HG03045 (cell line): ENCODE measurements at regions not wholly inside any gene's neighbourhood (a gene's known extent, or its start where the extent isn't known, plus 50 kb on each side); places are given as distances from the start of the nearest gene placed in this dataset.
A peak's percentile ranks its signal among the peaks of the same experiment; 100 is the strongest.
"Not testable (repeated sequence)": the region's sequence is repeated elsewhere in the genome, so short reads cannot be mapped to it uniquely, and the experiment has no call there.

ENCODE experiments used
- ATAC-seq: cut with Tn5 transposase; IDR thresholded peaks from one replicate; pipeline ENCODE4 v1.9.1; 2021; ENCODE audit warnings: mild to moderate bottlenecking, moderate library complexity; ENCODE audit not compliant: unreplicated experiment

DNA sequence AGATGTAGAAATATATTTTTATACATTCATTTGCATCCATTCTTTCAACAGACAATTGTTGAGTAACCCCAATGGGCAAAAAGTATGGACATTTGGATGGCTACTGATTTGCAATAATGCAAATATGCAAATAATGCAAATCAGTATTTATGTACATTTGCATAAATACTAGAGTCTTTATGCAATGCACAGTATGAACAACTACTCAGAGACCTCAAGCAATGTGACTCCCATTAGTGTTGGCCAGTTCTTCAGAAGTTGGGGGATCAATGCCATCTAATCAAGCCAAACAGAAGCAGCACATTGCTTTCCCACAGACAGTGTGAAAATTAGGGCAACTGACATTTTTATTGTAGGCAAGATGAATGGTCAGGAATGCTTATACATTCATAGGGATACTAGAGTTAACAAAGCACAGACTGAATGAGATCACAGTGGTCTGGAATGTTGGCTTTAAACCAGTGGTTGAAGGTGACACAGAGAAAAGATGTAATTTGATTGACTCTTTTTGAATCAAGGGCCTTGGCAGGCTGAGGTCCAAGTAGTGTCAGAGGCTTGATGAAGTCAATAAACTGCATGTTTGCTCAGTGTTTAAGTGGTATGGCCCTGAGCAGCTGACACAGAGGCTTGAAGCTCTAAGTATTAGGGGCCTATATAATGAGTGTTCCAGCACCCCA lies 256.6 kb downstream of the CTH start:
- ATAC-seq, result no peak

DNA sequence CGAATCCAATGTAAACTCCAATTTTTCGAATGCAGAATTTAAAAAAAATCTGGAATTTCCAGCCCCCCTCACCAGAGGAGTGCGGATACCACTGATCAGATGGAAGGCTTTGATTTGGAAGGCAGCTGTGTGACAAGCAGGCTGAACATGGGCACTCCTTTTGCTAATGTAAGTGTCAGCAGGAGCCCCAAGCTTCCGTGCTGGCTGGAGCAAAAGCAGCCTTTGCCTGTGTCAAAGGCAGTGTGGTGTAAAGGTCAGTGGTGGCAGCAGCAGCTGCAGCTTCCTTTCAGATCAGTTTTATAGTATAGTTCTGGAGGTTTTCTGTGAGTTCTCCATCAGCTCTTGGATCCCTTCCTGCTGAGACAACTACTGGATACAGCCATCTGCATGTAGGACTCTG lies 259.9 kb downstream of the CTH start:
- ATAC-seq, result no peak

DNA sequence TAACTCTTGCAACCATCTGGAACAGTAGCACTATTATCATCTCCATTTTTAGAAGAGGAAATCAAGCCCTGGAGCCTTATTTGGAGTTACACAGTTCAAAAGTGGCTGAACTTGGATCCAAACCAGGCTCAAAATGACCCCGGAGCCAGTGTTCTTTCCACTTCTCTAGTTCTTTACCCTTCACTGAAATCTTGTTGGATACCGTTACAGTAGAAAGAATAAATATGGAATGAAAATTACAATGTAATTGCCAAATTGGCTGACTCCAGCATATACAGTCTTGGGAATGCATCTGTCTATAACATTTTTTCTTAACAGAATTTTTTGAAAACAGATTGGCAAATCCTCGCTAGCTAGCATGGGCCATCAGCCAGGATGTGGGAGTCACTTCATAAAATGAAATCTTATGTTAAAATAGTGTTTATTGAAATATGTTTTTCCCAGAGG lies 261.4 kb downstream of the CTH start:
- ATAC-seq, result no peak

DNA sequence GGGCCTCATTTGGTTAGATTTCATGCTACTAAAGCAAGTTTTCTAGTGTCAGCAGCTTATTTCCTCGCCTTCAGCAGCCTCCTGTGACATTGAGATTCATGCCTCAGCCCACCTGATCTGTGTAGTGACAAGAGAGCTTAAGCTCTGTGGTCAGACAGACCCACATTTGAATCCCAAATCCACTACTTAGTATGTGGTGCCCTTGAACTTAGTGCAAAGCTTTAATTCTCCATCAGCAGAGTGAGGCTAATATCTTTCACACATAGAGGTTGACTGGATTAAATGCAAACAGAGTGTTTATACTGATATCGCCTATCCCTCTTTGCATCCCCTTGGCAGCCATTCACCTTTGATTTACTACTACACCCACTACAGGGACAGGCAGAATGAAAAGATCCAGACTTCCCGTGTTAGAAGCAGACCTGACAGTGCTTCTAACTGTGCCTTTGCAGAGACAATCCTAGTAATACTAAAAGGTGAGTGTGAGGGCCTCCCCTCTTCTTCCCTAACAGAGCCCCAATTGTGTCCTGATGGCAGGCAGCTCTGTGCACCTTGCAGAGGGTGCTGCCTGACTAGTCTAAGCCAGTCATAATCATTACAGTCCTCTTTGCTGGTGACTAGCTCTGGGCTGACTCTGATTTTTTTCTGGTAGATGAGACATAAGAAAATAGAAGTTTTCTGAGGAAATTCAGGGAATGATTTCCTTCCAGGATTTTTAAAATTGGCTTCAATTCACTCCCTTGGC lies 264.0 kb downstream of the CTH start:
- ATAC-seq, result no peak

DNA sequence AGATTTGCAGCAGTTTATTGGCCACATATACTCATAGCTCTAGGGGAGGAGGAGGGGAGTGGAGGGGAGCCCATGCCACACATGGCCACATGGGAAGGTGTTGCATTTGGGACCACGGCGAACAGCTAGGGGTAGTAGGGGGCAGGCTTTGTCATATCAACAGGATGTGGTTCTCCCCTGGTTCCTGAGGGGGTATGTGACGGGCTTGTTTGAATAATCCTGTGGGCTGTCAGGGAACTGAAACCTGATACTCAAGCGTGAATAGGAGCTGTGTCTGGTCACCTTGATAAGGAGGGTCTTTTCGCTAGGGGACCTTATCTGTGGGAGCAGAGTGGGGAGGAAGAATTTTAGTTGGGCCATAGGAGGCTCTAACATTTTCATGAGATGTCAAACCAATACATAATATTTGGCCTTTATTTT lies 264.7 kb downstream of the CTH start:
- ATAC-seq, result peak; percentile 53

DNA sequence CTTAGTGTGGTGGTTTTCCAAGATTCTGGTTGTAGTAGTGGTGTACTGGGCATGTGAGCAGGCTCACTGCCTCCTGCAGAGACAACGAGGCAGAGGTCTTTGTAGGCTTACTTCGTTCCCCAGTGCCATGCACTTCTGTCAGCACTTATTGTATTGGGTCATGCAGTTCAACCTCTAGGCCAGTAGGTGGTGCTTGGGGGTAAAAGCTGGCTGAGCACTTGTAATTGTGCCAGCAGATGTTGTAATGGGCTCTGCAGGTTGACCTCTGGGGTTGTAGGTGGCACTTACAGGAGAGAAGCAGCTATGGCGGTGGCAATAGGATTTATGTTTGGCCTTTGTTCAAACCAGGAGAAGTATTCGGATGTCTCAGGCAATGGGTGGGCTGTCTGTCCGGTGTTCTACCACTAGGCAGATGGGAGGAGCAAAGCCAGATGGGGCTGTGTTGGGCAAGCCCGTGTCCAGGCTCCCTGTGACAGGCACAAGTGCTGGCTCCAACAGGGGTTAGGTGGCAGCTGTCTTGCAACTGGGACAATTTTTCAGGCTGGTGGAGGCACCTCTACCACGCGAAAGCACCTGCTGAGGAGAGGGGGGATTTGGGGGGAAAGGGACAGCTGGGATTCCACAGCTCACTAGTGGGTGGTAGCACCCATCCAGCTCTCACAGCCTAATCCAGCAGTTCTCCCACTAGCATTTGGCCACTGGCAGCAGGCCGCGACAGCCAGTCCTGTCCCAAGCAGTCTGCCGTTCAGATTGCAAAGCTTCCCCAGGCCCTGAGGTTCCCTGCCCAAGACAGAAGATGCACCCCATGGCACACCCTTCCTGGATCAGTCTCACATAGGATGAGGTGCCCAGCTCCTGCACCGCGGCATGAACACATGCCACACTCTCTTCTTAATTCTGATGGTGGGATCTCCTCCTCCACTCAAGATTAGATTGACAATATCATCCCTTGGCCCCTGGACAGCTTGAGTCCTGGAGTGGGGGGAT lies 274.5 kb downstream of the CTH start:
- peak; percentile 99 for ATAC-seq

DNA sequence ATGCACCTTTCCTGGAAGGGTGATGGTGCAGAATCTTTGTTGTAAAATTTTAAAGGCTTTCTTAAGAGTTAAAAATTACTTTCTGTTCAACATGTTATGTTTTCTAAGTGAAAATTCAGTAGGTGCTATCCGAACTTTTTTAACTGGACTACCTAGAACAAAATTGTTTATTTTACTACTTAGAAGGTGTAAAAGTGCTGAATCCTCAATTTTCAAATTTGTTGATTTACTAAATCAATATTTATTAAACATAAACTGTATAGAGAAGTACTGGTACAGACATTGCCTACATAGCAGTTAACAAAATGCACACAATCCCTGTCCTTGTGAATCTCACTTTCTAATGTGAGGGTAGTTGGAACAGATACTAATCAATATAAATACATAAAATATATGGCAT lies 277.5 kb downstream of the CTH start:
- ATAC-seq, result no peak

DNA sequence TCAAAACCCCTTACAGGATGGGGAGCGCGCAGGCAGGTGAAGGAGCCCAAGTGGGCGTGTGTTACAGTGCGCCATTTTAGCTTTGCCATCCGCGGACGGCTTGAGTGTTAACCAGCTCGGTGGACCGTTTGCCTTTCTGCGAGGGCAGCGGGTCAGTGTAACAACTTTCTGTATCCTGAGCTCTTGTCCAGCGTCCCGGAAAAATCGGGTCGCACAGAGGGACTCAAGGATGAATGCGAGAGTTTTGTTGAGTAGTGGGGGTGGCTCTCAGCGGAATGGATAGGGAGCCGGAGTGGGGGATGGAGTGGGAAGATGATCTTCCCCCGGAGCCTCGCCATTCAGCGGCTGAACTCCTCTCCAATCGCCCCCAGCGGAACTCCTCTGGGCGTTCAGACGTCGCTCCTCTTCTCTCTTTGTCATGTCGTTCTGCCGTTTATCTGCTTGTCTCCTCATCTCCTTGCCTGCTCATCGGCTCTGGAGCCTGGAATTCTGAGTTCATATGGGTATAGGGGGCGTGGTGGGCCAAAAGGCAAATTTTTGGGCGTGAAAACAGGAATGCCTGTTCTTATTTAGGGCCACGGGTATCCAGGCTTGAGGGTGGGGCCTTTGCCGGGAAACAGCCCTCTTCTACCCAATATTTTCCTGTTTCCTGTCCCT lies 295.4 kb downstream of the CTH start:
- no peak for ATAC-seq

DNA sequence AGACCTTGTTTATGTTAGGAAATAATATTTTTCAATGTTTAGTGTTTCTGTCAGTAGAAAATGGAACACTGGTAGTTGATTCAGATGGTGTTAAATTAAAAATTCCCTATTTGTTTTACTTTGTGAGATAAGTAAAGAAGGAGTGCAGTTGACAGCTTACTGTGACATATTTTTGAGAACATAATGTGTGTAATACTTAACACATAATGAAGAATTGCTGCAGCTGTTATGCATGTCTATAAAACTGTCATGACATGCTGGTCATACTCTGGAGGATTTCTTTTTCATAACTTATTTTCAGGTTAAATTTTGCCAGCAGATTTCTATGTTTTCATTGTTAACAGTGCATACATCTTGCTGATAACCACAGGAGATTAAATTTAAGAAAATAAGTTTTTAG lies 296.1 kb downstream of the CTH start:
- no peak for ATAC-seq

DNA sequence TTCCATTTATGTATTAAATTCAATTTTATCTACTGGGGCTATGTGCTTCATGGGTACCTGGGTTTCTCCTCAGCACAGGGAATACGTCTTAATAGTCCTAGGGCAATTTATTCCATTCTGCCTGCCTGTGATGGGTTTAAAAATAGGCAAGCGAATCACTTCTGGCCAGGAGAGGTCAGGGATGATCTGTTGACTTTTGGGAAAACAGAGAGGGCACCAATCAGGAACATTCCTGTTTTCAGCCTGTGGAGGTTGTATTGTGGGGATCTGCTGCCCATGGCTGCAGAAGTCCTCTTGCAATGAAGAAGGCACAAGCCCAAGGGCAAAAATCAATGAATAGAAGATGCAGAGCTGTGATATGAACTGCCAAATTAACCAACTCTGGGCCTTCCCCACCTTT lies 303.1 kb downstream of the CTH start:
- ATAC-seq, result no peak

DNA sequence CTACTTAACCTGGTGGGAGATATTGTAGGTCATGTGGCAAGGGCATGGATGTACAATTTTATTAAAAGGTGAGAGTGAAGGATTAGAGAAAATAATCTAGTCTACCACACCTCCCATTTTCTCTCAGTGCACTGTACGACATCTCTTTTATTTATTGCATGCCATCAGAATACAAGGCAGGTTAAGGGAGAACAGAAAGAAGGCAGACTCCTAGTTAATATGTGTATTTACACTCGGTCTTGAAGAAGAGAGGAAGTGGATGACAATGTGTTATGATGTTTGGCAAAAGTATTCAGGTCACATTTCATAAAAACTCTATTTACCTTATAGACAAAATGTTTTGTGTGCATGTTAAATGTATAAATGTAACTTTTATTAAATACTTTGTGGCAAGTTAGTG lies 306.1 kb downstream of the CTH start:
- no peak for ATAC-seq

DNA sequence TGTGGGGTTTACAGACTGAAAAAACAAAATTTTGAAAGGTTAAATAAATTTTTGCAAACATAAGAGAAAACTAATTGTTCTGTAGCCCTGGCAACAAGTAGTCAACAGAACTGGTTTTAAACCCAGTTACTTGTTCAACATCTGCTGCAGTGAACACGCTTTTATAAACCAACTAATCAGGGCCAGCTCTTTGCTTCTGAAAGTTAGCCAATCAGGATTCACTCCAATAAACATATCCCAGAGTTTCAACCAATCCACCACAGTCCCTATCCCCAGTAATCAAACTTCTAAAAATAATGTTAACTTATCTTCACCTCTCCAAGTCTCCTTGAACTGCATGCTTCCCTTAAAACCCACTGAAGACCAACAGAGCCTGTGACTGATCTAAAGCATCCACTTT lies 306.6 kb downstream of the CTH start:
- no peak for ATAC-seq

DNA sequence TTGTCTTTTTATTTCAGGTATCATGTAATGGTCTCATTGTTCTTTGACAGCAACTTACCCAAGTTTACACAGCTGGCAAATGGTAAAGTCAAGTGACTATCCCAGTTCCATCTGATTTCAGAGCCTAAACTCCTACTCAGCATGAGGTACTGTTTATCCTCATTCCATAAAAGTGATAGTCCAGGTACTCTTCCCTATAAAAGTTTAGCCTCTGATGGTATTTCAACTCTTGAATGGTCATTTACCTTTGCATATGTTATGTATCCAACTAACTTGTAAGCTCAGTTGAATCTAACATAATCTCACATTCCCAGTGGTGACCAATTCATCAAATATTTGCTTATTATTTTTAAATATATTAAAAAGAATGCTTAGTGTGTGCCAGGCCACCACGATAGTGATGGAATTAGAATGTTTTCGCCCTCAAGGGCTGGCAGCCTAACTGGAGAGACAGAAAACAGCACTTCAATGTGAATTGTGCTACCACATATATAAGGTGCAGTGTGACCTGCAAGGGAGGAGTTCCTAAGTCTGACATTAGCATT lies 307.1 kb downstream of the CTH start:
- ATAC-seq, result no peak

DNA sequence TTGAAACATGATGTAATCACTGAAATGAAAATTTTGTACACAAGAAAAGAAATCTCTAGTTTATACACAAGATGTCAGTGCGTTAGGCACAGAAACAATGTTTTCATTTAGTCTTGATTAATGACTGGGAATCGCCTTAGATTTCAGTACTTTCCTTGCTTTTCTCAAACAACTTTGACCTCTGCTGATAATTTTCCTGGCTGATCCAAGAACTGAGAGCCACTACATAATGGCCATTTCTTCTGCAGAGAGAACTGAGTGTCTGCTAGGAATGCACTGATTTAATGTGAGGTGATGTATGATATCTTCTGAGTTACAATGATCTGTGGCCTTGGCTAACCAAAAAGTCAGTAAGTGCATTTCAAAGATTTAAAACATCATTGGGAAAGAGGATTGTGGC lies 308.1 kb downstream of the CTH start:
- no peak for ATAC-seq

DNA sequence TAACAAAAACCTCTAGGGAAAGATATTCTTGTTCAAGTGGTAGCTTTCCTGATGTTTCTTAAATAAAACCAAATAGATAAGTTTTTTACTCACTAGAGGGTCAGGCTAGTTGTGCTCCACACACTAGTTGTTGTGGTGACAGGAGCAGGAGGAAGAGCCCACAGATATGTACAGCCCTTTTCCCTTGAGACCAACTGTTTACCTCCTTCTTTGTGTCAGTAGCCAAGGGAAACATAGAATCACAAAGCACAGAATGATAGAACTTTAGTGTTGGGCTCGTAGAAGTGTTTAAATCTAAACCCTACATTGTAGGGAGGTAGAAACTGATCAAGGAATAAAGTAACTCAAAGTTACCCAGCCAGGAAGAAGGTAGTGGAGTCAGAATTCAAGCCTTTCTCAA lies 309.0 kb downstream of the CTH start:
- no peak for ATAC-seq

DNA sequence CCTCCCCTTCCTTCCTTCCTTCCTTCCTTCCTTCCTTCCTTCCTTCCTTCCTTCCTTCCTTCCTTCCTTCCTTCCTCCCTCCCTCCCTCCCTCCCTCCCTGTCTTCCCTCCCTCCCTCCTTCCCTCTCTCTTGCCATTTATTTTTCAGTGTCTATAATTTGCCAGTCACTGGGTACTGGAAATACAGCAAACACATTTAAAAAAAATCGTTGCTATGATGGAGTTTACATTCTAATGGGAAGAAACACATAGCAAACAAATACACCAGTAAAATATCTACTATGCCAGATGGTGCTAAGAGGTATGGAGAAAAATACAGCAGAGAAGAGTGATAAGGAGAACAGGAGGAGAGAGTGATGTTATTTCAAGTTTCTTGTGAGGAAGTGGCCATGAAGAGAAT lies 309.5 kb downstream of the CTH start:
- ATAC-seq, result no peak

DNA sequence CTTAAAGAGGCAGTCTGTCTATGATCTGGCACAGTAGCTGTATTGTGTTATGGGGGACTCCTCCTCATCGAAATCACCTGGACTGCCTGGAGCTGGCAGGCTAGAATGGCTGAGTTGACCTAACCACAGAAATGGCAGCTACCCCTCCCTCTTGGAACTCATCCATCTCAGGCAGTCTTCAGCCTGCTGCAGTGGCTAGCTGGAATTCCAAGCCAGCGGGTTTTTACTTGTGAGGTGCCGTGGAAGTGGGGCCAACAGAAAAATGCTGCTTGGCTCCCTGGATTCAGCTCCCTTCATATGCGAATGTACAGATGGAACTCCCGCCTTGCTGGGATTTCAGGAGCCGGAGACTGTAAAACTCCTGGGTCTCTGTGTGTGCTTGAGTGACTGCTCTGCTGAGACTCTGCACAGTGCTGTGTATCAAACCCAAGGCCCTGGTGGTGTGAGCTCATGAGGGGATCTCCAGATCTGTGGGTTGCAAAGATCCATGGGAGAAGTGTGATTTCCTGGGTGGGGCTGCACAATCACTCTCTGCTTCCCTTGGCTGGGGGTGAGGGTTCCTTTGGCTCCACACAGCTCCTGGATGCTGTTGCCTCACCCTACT lies 316.9 kb downstream of the CTH start:
- ATAC-seq, result no peak

DNA sequence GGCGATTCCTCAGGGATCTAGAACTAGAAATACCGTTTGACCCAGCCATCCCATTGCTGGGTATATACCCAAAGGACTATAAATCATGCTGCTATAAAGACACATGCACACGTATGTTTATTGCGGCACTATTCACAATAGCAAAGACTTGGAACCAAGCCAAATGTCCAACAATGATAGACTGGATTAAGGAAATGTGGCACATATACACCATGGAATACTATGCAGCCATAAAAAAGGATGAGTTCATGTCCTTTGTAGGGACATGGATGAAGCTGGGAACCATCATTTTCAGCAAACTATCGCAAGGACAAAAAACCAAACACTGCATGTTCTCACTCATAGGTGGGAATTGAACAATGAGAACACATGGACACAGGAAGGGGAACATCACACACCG lies 311.1 kb downstream of the PTGER3 start:
- not testable (repeated sequence) for ATAC-seq

DNA sequence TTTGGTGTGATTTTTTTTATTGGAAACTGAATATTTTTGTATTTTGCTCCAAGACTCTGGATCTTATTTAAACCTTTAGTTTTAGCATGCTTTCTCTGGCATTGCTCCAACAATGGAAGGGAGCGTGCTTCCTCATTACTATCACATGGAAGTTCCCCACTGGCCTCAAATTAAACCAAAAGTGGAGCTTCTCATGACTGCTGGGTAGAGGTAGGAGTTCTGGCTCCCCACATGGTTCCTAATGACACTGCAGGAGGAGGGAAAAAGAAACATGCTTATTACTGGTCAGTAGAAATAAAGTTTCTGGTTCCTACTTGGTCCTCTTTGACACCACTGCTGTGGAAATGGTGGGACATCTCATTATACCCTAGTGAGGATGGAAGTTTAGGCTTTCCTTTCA lies 310.5 kb downstream of the PTGER3 start:
- no peak for ATAC-seq

DNA sequence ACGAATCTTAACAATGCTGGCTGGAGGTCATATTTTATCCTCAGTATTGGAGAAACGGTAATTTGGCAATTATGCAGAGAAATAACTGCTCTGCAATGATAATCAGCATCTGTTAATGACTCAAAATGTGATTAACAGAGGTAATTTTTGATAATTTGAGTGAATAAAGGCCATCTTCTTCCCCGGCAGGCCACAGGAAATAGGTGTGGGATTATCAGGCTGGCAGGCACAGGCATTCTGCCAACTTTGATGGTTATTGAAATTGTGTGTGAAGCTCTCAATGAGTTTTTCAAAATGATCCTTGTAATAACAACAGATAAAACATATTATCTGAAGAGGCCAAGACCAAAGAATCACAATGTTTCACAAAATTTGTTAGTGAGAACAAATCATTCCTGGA lies 309.0 kb downstream of the PTGER3 start:
- no peak for ATAC-seq
